ENCODE measurements at regions not wholly inside any gene's neighbourhood (a gene's known extent, or its start where the extent isn't known, plus 50 kb on each side); places are given as distances from the start of the nearest gene placed in this dataset.

GRCh38 chr9:107862881-107863280 is 373.3 kb upstream of the KLF4 start:
- no peak for DNase-seq
- no TSS peak for BruUV-seq (replicated peaks)
- intact Hi-C loops (cut with micrococcal nuclease; ENCODE audit: unreplicated experiment) = no loop called here
- H3K36me3 Mint-ChIP-seq (ENCODE audit: insufficient read depth, unreplicated experiment) = no peaks in the 10 kb centered on the region
- CTCF ChIA-PET = no interaction called here
- no peaks in the 10 kb centered on the region for H3K9me3 Mint-ChIP-seq (ENCODE audit: low read depth, unreplicated experiment)
- H3K4me1 Mint-ChIP-seq (ENCODE audit: low read depth, unreplicated experiment) = no peaks in the 10 kb centered on the region
- H3K27me3 Mint-ChIP-seq (ENCODE audit: unreplicated experiment) = no peaks in the 10 kb centered on the region
- H3K27ac Mint-ChIP-seq (ENCODE audit: unreplicated experiment) = no peak overlapping the region
- TF ChIP-seq CTCF (IDR thresholded peaks at IDR 0.05; ENCODE audit: unreplicated experiment) = no peak
- H3K4me3 Mint-ChIP-seq (ENCODE audit: low read depth, unreplicated experiment) = no peak overlapping the region

GRCh38 chr9:107862323-107862722 is 372.8 kb upstream of the KLF4 start:
- no peak overlapping the region for H3K27ac Mint-ChIP-seq (ENCODE audit: unreplicated experiment)
- H3K4me3 Mint-ChIP-seq (ENCODE audit: low read depth, unreplicated experiment) = no peak overlapping the region
- DNase-seq = no peak
- intact Hi-C loops (cut with micrococcal nuclease; ENCODE audit: unreplicated experiment) = no loop called here
- no peak for TF ChIP-seq CTCF (IDR thresholded peaks at IDR 0.05; ENCODE audit: unreplicated experiment)
- no peaks in the 10 kb centered on the region for H3K4me1 Mint-ChIP-seq (ENCODE audit: low read depth, unreplicated experiment)
- H3K9me3 Mint-ChIP-seq (ENCODE audit: low read depth, unreplicated experiment) = no peaks in the 10 kb centered on the region
- BruUV-seq (replicated peaks) = no TSS peak
- H3K27me3 Mint-ChIP-seq (ENCODE audit: unreplicated experiment) = no peaks in the 10 kb centered on the region
- H3K36me3 Mint-ChIP-seq (ENCODE audit: insufficient read depth, unreplicated experiment) = no peaks in the 10 kb centered on the region
- CTCF ChIA-PET = no interaction called here

- intact Hi-C loops (cut with micrococcal nuclease; ENCODE audit: unreplicated experiment) = no loop called here
- H3K9me3 Mint-ChIP-seq (ENCODE audit: low read depth, unreplicated experiment) = no peaks in the 10 kb centered on the region
- H3K27me3 Mint-ChIP-seq (ENCODE audit: unreplicated experiment) = no peaks in the 10 kb centered on the region
- TF ChIP-seq CTCF (IDR thresholded peaks at IDR 0.05; ENCODE audit: unreplicated experiment) = no peak
- H3K4me3 Mint-ChIP-seq (ENCODE audit: low read depth, unreplicated experiment) = no peak overlapping the region
- BruUV-seq (replicated peaks) = no TSS peak
- CTCF ChIA-PET = no interaction called here
- DNase-seq = no peak
- H3K27ac Mint-ChIP-seq (ENCODE audit: unreplicated experiment) = no peak overlapping the region
- no peaks in the 10 kb centered on the region for H3K36me3 Mint-ChIP-seq (ENCODE audit: insufficient read depth, unreplicated experiment)
- H3K4me1 Mint-ChIP-seq (ENCODE audit: low read depth, unreplicated experiment) = no peaks in the 10 kb centered on the region
Observed at GRCh38 chr9:107861075-107861474, 371.5 kb upstream of the KLF4 start.

- CTCF ChIA-PET = no interaction called here
- no peaks in the 10 kb centered on the region for H3K36me3 Mint-ChIP-seq (ENCODE audit: insufficient read depth, unreplicated experiment)
Observed at GRCh38 chr9:107858260-107858659, 368.7 kb upstream of the KLF4 start.

More at GRCh38 chr9:107858260-107858659, 368.7 kb upstream of the KLF4 start:
- no peak for TF ChIP-seq CTCF (IDR thresholded peaks at IDR 0.05; ENCODE audit: unreplicated experiment)
- no peak overlapping the region for H3K27ac Mint-ChIP-seq (ENCODE audit: unreplicated experiment)
- no peak overlapping the region for H3K4me3 Mint-ChIP-seq (ENCODE audit: low read depth, unreplicated experiment)
- no peaks in the 10 kb centered on the region for H3K27me3 Mint-ChIP-seq (ENCODE audit: unreplicated experiment)
- no peak for DNase-seq
- intact Hi-C loops (cut with micrococcal nuclease; ENCODE audit: unreplicated experiment) = no loop called here
- H3K4me1 Mint-ChIP-seq (ENCODE audit: low read depth, unreplicated experiment) = no peaks in the 10 kb centered on the region
- BruUV-seq (replicated peaks) = no TSS peak
- no peaks in the 10 kb centered on the region for H3K9me3 Mint-ChIP-seq (ENCODE audit: low read depth, unreplicated experiment)
